NT2/D1 (cell line): ENCODE measurements at regions not wholly inside any gene's neighbourhood (a gene's known extent, or its start where the extent isn't known, plus 50 kb on each side); places are given as distances from the start of the nearest gene placed in this dataset.

ENCODE experiments used
- SUZ12 ChIP-seq: IDR thresholded peaks from 2 replicates; pipeline ENCODE4 v1.6.1; 2011; ENCODE audit not compliant: insufficient read length, insufficient read depth; ENCODE audit errors: extremely low read depth
- YY1 ChIP-seq: IDR thresholded peaks from 2 replicates; pipeline ENCODE4 v1.6.1; 2011; ENCODE audit not compliant: insufficient read length, insufficient read depth

- TF ChIP-seq YY1 = no peak
- TF ChIP-seq SUZ12 = no peak
Observed at GRCh38 chr2:33719067-33719466, 120.0 kb upstream of the FAM98A start.
